T47D (cell line): ENCODE measurements at regions not wholly inside any gene's neighbourhood (a gene's known extent, or its start where the extent isn't known, plus 50 kb on each side); places are given as distances from the start of the nearest gene placed in this dataset.

Source experiments
- DNase-seq, 2 experiments: peaks; one replicate each; pipeline versions ENCODE4 v3.0.0 to v3.0.0-alpha.2; 2011 to 2012; ENCODE audit warnings: low read depth in 1 of 2, low spot score in 1 of 2
- JUND ChIP-seq: IDR thresholded peaks from 2 replicates; pipeline ENCODE4 v1.6.1; 2012; ENCODE audit warnings: low read depth
- in situ Hi-C: cut with HindIII; loops from 2 replicates; pipeline ENCODE4 v1.10.0; 2016; ENCODE audit warnings: low sequenced_read_pairs, low pct_unique_long_range_greater_than_20kb

DNA sequence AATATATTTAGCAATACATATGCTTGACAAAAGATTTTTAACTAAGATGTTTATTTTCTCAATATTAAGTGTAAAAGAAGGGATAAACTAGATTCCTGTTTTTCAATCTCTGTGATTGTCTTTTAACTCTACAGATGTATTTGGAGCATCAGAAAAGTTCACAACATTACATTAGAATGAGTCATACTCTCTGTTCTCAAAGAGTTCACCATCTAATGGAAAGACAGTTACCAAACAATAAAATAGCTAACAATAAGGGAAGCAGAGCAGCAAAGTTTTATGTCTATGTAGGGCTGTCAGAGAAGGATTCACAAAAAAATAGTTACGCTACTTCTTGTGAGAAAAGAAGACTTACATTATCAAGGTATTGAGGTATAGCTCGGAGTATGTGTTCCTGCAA is 109.2 kb upstream of the MAP2 start:
- no peak for TF ChIP-seq JUND
- no peak for DNase-seq

DNA sequence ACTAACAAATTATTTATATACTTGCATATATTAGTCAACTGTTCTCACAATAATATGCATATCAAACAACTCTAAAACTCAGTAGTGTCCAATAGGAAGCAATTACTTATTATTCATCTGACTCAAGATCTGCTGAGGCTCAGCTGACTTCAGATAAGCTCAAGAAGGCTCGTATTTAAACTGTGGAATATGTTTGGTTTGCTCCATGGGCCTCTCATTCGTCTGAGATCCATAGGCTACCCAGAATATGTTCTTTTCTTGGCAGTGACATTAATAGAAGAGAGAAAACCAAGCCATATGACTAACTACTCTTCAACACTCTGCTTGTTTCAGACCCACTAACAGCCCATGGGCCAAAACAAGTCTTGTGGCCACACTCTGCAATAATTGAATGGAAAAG is 107.7 kb upstream of the MAP2 start:
- TF ChIP-seq JUND, result no peak
- DNase-seq, result no peak
- in situ Hi-C loops, result no loop called here

More for the DNA sequence above, 109.2 kb upstream of the MAP2 start:
- in situ Hi-C loops, result no loop called here

DNA sequence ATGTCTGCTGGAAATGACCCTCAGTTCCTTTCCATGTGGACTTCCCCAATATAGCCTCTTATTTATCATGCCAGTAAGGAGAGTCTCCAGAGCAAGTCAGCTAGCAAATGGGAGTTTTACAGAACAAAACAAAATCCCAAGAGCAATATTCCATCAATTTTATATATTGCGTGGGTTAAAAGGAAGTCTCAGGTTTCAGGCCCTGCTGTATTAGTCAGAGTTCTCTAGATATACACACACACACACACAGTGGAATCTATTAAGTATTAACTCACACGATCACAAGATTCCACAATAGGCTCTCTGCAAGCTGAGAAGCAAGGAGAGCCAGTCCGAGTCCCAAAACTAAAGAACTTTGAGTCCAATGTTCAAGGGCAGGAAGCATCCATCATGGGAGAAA is 102.8 kb upstream of the MAP2 start:
- no peak for DNase-seq
- TF ChIP-seq JUND, result no peak
- in situ Hi-C loops, result no loop called here

DNA sequence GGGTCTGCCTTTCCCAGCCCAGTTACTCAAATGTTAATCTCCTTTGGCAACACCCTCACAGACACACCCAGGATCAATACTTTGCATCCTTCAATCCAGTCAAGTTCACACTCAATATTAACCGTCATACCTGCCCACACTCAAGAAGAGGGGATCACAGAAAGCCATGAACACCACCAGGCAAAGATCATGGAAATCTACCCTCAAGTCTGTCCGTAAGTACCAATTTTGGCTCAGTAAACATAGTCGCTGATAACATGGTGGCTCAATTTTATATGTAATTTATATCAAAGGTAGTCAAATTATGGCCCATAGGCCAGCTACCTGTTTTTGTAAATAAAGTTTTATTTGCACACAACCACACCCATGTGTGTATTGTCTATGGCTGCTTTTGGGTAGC is 102.3 kb upstream of the MAP2 start:
- TF ChIP-seq JUND, result no peak
- no peak for DNase-seq
- in situ Hi-C loops, result no loop called here

DNA sequence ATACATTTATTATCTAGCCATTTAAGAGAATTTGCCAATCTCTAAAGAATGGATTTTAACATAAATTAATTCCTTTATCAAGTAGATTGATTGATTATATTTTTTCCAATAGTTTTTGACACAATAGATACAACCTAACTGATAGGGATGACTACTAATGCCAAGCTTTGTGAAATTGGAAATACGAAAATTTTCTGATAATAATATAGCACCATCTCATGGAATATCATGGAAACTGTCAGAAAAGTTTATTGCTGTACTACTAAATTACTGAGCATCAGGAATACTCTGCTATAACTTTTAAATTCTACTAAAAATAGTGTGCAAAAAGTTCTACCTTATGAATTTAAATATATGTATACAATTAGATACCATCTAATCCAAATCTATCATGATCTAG is 101.8 kb upstream of the MAP2 start:
- DNase-seq, result no peak
- no peak for TF ChIP-seq JUND
- in situ Hi-C loops, result no loop called here

DNA sequence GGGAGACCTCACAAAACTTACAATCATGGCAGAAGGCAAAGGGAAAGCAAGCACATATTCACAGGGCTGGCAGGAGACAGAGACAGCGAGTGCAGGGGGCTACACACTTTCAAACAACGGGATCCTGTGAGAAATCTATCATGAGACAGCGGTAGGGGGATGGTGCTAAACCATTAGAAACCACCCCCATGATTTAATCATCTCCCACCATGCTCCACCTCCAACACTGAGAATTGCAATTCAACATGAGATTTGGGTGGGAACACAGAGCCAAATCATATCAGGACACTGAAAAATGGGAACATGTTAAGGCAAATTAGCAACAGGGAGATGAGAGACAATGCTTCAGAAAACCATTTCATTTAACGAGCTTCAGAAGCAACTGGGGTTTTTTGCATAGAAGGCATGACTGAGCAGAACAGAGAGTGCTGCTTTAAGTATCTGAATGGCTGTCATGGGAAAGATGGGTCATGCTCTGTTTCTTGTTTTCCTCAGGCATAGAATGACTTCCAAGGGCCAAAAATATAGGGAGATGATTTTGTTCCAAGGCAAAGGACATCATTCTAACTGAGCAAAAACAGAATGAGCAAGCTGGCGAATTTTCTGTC is 100.8 kb upstream of the MAP2 start:
- DNase-seq, result no peak
- no peak for TF ChIP-seq JUND
- in situ Hi-C loops, result no loop called here

DNA sequence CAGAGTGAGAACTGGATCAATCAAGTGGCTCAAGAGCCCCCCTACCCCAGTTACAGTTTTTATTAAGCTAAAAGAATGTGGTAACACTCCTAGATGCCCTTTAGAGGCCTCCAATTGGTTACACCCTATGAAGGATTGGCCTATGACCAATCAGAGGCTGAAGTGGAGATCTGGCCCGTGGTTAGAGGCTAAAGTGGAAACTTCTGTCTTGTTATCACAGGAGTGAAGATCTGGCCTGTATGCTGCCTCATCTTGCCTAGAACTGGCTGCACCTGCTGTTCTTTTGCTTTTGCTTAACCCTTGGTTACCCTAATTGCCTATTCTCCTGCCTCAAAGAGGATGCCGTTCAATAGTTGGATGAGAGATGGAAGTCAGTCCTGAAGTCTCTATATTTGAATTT is 100.1 kb upstream of the MAP2 start:
- in situ Hi-C loops, result no loop called here
- no peak for DNase-seq
- TF ChIP-seq JUND, result no peak

DNA sequence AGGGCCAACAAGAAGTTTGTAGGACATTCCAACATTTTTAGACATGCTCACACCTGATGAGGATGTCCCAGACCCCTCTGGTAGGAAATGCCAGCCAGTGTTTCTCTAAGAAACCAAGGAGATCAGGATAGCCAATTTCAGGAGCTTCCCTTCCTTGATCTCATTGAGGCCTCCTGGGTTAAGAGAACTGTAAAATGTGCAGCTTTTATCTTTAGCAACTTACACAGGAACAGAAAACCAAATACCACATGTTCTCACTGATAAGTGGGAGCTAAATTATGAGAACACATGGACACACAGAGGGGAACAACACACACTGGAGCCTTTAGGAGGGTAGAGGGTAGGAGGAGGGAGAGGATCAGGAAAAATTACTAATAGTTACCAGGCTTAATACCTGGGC is 99.6 kb upstream of the MAP2 start:
- in situ Hi-C loops, result no loop called here
- no peak for TF ChIP-seq JUND
- no peak for DNase-seq

DNA sequence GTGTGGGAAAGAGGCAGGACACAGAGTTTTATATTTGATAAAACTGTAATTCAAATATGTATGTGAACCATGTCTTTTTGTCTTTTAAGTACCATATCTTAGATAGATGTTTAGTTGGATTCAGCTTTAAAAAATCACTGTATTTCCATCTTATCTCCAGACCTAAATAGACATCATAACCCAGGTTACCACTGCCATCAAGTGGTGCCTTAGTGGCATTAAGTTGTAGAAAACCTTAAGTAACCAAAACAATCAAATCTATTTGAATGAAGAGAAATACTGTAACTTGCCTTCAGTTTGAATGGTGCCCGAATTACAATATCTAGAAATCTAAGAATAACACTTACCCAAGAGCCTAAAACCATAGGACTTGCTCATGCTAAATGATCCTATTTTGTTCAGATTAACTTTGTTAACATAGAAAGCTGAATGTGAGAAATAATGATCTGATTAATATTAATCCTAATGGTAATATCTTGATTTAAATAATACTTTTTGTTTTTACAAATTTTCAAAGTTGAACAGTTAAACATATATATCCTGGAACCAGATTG is 92.5 kb upstream of the MAP2 start:
- TF ChIP-seq JUND, result no peak
- DNase-seq, result peak in 1 of 2 experiments; percentile 48
- in situ Hi-C loops, result no loop called here

DNA sequence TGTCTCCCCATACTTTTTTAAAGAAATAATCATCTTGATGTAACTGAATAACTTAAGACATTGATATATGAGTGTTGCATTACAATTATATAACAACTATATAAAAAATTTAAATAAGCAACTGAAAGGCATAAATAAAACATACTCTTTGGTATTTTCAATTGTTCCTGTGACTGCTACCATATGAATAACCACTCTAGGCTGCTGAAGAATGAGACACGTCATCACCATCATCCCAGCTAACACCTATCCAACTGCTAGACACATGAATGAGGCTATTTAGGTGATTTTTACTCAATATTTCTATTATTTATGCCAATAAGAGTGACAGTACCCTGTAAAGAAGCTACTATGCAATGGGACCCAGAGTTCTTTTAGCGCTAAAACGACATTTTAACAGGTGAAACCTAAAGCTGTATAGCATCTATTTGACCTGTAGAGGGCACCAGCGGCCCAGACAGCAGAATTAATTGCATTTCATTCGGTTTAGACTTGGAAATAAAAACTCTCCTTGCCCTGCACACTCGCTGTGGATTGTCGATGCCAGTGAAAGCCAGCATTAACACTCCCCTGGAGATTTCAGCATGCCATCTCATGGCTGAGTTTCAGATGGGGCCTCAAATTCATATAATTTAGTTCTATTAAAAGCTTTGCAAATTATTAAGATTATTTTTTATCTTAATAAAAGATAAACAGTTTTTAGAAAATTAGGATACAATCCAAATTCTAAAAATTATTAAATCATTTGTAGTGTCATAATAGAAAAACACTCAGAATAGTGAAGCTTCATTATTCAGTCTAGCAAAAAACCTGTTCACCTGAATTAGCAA is 89.4 kb upstream of the MAP2 start:
- peak; percentile 11 to 81 for DNase-seq
- in situ Hi-C loops, result no loop called here
- TF ChIP-seq JUND, result no peak

DNA sequence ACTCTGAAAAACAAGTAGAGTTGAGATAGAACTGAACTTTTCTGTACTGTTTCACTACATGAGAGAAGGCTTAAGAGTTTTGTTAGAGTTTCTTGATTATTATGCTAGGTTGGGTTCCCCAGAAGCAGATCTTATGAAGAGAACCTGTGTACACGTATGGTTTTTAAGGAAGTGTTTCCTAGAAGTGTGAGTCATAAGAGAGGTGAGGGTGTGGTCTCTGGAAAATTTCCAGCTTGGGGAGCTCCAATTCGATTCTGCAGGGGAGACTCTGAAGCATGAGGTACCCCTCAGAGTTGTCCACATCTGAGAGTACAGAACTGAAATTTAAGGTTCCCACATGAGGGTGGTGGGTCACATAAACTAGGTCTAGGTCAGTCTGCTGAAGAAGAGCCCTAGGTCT is 83.3 kb upstream of the MAP2 start:
- TF ChIP-seq JUND, result no peak
- DNase-seq, result no peak
- in situ Hi-C loops, result no loop called here

DNA sequence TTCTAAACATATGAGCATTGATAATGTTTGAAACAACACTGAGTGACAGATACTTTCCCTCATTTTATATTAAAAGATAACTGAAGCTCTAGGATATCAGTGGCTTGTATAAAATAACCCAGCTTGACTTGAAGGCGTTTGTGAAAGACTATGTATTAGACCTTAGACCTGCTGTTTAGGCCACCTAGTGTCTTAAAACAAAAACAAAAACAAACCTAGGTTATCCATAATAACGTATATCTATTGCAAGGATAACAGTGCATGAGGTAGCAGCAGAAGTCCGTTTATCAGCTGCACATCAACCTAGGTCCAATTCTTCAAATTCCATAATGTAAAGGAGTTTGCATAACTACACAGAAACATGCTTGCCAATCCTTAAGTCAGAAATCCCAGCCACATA is 79.5 kb upstream of the MAP2 start:
- DNase-seq, result no peak
- in situ Hi-C loops, result no loop called here
- TF ChIP-seq JUND, result no peak

DNA sequence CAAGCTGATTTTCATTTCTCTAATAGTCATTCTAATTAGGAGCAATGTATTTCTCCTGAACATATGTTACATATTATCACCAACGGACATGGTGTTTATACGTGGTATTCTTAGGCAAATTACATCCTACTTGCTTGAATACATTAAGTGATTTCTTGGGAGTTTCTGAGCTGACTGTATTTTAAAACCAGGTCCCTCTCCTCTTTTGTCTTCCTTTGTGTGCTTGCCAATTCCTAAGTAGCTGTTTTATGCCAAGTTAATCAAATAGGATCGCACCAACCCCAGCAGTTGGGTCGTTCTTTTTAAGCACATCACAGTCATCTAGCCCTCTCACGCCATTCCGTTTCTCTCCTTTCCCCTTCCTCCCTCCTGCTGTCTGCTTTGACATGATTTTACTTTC is 75.4 kb upstream of the MAP2 start:
- no peak for TF ChIP-seq JUND
- in situ Hi-C loops, result no loop called here
- no peak for DNase-seq

DNA sequence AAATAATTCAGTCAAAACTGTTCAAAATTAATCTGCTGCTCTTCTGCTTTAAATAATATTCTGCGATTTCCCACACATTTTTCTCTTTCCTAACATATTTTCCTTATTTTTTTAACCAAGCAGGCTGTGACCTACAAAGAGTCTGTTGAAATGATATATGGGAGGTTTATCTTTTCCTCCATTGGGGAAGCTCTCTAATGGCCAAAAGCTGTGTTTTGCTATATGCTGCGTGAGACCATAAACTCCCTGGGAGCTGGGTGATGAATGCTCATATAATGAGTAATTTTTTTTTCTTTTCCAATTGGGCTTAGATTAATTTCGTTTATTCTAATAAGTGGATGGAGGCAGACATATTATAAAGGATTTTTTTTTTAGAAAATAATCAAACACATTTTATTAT is 72.2 kb upstream of the MAP2 start:
- no peak for DNase-seq
- in situ Hi-C loops, result no loop called here
- TF ChIP-seq JUND, result no peak
